Tibial nerve (tissue), 4 donors: ENCODE measurements at regions not wholly inside any gene's neighbourhood (a gene's known extent, or its start where the extent isn't known, plus 50 kb on each side); places are given as distances from the start of the nearest gene placed in this dataset.

Source experiments
- EP300 ChIP-seq, 2 donors: sonication (generic); formaldehyde crosslinking; IDR thresholded peaks; one replicate each; pipeline ENCODE4 v1.6.1; 2017; ENCODE audit warnings: antibody characterized with exemption in 2 of 2, mild to moderate bottlenecking in 1 of 2
- POLR2A ChIP-seq, 2 donors: fragments of 450-650 bp; IDR thresholded peaks; one replicate each; pipeline ENCODE4 v1.6.1; 2017; ENCODE audit warnings: antibody characterized with exemption in 2 of 2, mild to moderate bottlenecking in 2 of 2, moderate library complexity in 2 of 2
- TF ChIP-seq, protein P1 (sequence below), 5 experiments: fragments of 200-600 bp in 3 of 5; fragments of 450-650 bp in 2 of 5; sonication (generic) in 3 of 5; IDR thresholded peaks; one replicate each; pipeline ENCODE4 v1.5.1; 2016 to 2019; ENCODE audit warnings: antibody characterized with exemption in 5 of 5, mild to moderate bottlenecking in 3 of 5, moderate library complexity in 2 of 5

DNA sequence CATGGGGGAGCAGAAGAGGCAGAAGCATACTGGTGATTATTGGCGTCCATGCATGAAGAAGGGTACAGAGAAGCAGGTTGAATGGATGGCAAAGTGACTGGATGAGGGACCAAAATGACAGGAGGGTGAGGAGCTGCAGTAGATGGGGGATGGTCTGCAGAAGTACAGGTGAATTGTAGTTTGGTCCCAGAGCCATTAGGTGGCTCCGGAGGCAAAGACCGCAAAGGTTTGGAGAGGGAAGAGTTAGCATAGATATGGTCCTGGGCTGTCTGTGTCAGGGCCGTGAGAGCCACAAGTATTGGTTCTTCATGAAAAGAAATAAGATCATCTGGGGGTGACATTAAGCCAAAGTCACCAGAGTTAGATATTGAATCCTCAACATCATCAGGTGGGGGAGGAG, 59.0 kb upstream of the ZNF726 start:
- TF ChIP-seq EP300 (IDR thresholded peaks at IDR 0.05): no peak
- TF ChIP-seq, protein P1, sequence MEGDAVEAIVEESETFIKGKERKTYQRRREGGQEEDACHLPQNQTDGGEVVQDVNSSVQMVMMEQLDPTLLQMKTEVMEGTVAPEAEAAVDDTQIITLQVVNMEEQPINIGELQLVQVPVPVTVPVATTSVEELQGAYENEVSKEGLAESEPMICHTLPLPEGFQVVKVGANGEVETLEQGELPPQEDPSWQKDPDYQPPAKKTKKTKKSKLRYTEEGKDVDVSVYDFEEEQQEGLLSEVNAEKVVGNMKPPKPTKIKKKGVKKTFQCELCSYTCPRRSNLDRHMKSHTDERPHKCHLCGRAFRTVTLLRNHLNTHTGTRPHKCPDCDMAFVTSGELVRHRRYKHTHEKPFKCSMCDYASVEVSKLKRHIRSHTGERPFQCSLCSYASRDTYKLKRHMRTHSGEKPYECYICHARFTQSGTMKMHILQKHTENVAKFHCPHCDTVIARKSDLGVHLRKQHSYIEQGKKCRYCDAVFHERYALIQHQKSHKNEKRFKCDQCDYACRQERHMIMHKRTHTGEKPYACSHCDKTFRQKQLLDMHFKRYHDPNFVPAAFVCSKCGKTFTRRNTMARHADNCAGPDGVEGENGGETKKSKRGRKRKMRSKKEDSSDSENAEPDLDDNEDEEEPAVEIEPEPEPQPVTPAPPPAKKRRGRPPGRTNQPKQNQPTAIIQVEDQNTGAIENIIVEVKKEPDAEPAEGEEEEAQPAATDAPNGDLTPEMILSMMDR (IDR thresholded peaks at IDR 0.05): no peak
- TF ChIP-seq POLR2A (IDR thresholded peaks at IDR 0.05): no peak
